ENCODE measurements at regions not wholly inside any gene's neighbourhood (a gene's known extent, or its start where the extent isn't known, plus 50 kb on each side); places are given as distances from the start of the nearest gene placed in this dataset.

DNA sequence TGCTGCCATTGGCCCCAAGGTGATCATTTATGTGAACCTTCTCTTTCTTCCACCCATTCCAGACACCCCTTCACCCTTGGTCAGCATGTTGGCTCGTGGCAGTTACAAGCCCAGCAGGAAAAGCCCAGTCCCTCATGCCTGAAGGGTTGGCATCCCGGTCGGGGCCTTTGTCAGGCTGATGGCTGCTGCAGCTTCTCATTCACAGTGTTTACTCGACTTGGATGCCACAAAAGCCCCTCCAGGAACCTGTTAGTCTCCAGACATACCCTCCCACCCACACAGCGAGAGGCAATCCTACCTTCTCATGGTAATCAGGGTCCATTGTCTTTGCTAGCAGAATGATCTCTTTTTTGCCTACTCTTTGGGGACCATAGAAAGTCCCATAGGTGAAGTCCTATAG lies 200.8 kb upstream of the PFKP start:
- DNase-seq (ENCODE audit: low spot score, unreplicated experiment): no peak
- Mint-ChIP-seq H3K4me1 (ENCODE audit: low read depth) (no peaks in the 10 kb centered on the region), H3K27me3 (peaks cover 6% of the 10 kb centered on the region), H3K27ac (no peak overlapping the region), H3K9me3 (ENCODE audit: low read depth) (no peaks in the 10 kb centered on the region), H3K36me3 (ENCODE audit: insufficient read depth) (no peaks in the 10 kb centered on the region), H3K4me3 (ENCODE audit: low read depth) (no peak overlapping the region)
- TF ChIP-seq, protein P1, sequence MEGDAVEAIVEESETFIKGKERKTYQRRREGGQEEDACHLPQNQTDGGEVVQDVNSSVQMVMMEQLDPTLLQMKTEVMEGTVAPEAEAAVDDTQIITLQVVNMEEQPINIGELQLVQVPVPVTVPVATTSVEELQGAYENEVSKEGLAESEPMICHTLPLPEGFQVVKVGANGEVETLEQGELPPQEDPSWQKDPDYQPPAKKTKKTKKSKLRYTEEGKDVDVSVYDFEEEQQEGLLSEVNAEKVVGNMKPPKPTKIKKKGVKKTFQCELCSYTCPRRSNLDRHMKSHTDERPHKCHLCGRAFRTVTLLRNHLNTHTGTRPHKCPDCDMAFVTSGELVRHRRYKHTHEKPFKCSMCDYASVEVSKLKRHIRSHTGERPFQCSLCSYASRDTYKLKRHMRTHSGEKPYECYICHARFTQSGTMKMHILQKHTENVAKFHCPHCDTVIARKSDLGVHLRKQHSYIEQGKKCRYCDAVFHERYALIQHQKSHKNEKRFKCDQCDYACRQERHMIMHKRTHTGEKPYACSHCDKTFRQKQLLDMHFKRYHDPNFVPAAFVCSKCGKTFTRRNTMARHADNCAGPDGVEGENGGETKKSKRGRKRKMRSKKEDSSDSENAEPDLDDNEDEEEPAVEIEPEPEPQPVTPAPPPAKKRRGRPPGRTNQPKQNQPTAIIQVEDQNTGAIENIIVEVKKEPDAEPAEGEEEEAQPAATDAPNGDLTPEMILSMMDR (IDR thresholded peaks at IDR 0.05; ENCODE audit: unreplicated experiment): no peak

DNA sequence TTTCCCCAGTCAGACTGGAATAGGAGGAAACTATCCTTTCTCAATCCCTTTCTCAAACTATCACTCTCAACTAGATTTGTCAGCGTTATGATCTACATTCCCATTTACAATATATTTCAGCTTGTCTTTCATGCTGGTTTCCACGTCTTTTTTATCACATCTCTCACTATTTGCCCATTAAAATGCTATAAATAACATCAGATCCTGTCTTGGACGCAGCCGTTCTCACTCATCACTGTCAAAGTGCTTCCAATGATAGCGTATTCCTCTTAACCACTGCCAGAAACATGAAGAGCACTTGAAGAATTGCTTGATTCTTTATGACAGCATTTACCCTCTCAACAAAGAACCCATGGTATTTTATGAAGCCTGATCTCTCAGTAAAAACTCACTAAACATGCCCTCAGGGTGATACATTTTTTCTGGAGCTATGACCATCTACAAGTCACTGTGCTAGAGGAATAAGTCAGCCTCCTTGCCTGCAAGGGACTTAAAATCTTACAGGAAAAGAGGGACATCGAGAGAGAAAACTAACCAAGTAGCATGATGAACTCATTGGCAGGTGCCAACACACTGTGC lies 205.6 kb upstream of the PFKP start:
- Mint-ChIP-seq H3K36me3 (ENCODE audit: insufficient read depth) (no peaks in the 10 kb centered on the region), H3K27ac (no peak overlapping the region)

DNA sequence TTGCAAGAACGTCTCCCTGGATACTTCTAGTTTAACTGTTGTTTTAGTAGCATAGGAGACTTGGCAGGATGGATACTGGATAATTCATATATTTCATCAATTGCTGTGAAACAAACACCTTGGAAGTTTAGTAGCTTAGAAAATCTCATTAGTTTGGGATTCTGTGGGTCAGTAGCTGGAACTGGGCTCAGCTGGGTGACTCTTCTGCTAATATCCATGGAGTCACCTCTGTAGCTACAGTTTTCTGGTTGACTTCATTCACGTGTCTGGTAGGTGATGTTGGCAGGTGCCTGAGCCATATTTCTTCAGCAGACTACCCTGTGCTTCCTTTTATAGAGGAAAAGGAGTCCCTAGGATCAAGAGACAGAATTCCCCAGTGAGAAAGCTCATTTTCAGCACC lies 208.9 kb upstream of the PFKP start:
- TF ChIP-seq, protein P1 (IDR thresholded peaks at IDR 0.05; ENCODE audit: unreplicated experiment): no peak
- Mint-ChIP-seq H3K4me3 (ENCODE audit: low read depth) (no peak overlapping the region), H3K36me3 (ENCODE audit: insufficient read depth) (no peaks in the 10 kb centered on the region), H3K27ac (no peak overlapping the region), H3K4me1 (ENCODE audit: low read depth) (no peaks in the 10 kb centered on the region), H3K9me3 (ENCODE audit: low read depth) (no peaks in the 10 kb centered on the region), H3K27me3 (peaks cover 10% of the 10 kb centered on the region)
- no peak for DNase-seq (ENCODE audit: low spot score, unreplicated experiment)

More for the DNA sequence above, 205.6 kb upstream of the PFKP start:
- TF ChIP-seq, protein P1 (IDR thresholded peaks at IDR 0.05; ENCODE audit: unreplicated experiment): no peak
- H3K4me1 Mint-ChIP-seq (ENCODE audit: low read depth): no peaks in the 10 kb centered on the region
- peaks cover 5% of the 10 kb centered on the region for H3K27me3 Mint-ChIP-seq
- H3K9me3 Mint-ChIP-seq (ENCODE audit: low read depth): no peaks in the 10 kb centered on the region
- H3K4me3 Mint-ChIP-seq (ENCODE audit: low read depth): no peak overlapping the region
- DNase-seq (ENCODE audit: low spot score, unreplicated experiment): no peak

DNA sequence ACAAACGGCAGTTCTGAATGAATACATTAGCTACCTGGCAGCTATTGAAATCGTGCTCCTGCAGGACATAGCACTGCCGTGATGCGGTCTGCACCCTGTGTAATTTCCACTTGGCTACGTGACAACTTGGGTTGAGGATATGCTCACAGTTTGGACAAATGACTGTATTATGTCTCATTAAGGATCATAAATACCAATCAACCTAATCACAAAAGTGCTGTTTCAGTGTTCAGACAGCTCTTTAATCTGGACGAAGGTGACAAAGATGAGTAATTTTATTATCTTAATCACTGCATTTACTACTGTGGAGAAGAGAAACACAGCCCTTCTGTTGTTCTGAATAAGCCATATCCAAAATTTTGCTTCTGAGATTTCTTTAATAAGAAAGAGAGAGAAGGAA lies 210.8 kb upstream of the PFKP start:
- Mint-ChIP-seq H3K4me3 (ENCODE audit: low read depth) (no peak overlapping the region), H3K9me3 (ENCODE audit: low read depth) (no peaks in the 10 kb centered on the region), H3K27me3 (peaks cover 10% of the 10 kb centered on the region), H3K36me3 (ENCODE audit: insufficient read depth) (no peaks in the 10 kb centered on the region), H3K27ac (no peak overlapping the region), H3K4me1 (ENCODE audit: low read depth) (peaks cover 3% of the 10 kb centered on the region)
- DNase-seq (ENCODE audit: low spot score, unreplicated experiment): no peak
- TF ChIP-seq, protein P1 (IDR thresholded peaks at IDR 0.05; ENCODE audit: unreplicated experiment): no peak

DNA sequence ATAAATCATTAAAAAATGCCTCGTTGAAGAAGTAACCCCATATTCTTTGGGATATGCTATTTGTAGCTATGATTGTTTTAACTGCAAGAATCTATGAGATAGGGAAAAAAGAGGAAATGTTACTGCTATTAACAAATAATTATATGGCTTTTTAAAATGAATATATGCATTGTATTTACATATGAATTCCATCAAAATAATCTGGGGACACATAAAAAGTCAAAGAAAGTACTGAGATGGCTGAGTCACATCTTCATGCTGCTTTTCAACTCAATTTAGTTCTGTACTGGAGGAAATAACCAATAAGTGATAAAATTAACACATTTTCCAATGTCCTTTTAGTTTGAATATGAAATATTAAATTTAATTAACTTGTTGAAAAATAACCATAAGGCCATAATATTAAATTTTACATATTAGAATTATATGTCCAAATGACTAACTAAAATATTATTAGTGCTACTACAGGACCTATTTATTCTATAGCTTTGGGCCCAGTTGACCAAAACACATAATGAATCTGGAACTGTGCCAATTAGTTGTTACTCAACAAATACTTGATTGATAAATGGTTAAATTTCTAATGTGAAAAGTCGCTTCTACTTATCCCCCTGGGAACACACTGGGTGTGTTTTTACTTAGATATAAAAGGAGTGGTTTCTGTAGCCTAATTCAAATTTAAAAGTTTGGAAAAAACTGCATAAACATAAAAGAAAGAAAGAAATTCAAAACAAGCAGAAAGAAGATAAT lies 214.6 kb upstream of the PFKP start:
- H3K4me3 Mint-ChIP-seq (ENCODE audit: low read depth): no peak overlapping the region
- no peaks in the 10 kb centered on the region for H3K9me3 Mint-ChIP-seq (ENCODE audit: low read depth)
- peaks cover 3% of the 10 kb centered on the region for H3K4me1 Mint-ChIP-seq (ENCODE audit: low read depth)
- peaks cover 9% of the 10 kb centered on the region for H3K27me3 Mint-ChIP-seq
- TF ChIP-seq, protein P1 (IDR thresholded peaks at IDR 0.05; ENCODE audit: unreplicated experiment): no peak
- H3K36me3 Mint-ChIP-seq (ENCODE audit: insufficient read depth): no peaks in the 10 kb centered on the region
- H3K27ac Mint-ChIP-seq: no peak overlapping the region
- DNase-seq (ENCODE audit: low spot score, unreplicated experiment): no peak
